ENCODE measurements at regions not wholly inside any gene's neighbourhood (a gene's known extent, or its start where the extent isn't known, plus 50 kb on each side); places are given as distances from the start of the nearest gene placed in this dataset.

GRCh38 chr12:59027199-59027598, 106.9 kb upstream of the LRIG3 start:
- Histone ChIP-seq H3K27ac (ENCODE audit: extremely low read length, insufficient read depth, low read length) (no peak overlapping the region), H3K27me3 (ENCODE audit: control insufficient read depth in 1 of 2, insufficient read depth in 2 of 2, low read length in 2 of 2) (no peaks in the 10 kb centered on the region), H3K4me3 (replicated peaks in 1 of 3; ENCODE audit: insufficient read depth in 1 of 3, low read depth in 2 of 3, low read length in 3 of 3) (no peak overlapping the region), H3K36me3 (replicated peaks in 1 of 2; ENCODE audit: control insufficient read depth in 1 of 2, insufficient read depth in 2 of 2, low read length in 2 of 2) (no peaks in the 10 kb centered on the region), H3K79me2 (ENCODE audit: insufficient read depth, low read length) (no peaks in the 10 kb centered on the region), H4K20me1 (ENCODE audit: insufficient read depth, low read length) (no peaks in the 10 kb centered on the region), H3K4me2 (ENCODE audit: low read depth, low read length) (no peak overlapping the region), H3K9ac (ENCODE audit: insufficient read depth, low read depth, low read length) (no peak overlapping the region), H2AFZ (ENCODE audit: low read length) (no peak overlapping the region), H3K9me3 (ENCODE audit: low read length) (no peaks in the 10 kb centered on the region), H3K4me1 (ENCODE audit: insufficient read depth, low read length) (no peaks in the 10 kb centered on the region)
- intact Hi-C loops (cut with micrococcal nuclease; ENCODE audit: unreplicated experiment) = no loop called here
- BruUV-seq (replicated peaks) = no TSS peak
- CTCF ChIA-PET (ENCODE audit: low intra/inter-chr PET ratio, low total read pairs) = no interaction called here
- DNase-seq (ENCODE audit: low spot score) (no peak), FAIRE-seq (no peak), ATAC-seq (no peak)
- 3% methylated on average over 3 of the region's 3 CpGs for WGBS (ENCODE audit: low lambda C conversion rate)
- in situ Hi-C loops (cut with HindIII; ENCODE audit: extremely low pct_ligation_motif_present, low pct_unique_long_range_greater_than_20kb) = no loop called here
- POLR2A ChIA-PET = no interaction called here
- TF ChIP-seq FOXA3 (CRISPR knock-in tag; IDR thresholded peaks at IDR 0.05) (no peak), HNF4G (IDR thresholded peaks at IDR 0.05; ENCODE audit: borderline replicate concordance, low read depth, low read length) (no peak), HNF4G (CRISPR knock-in tag; IDR thresholded peaks at IDR 0.05; ENCODE audit: borderline replicate concordance, low read depth) (no peak), ZNF460 (CRISPR knock-in tag; IDR thresholded peaks at IDR 0.05; ENCODE audit: borderline replicate concordance) (no peak), ISL2 (CRISPR knock-in tag; IDR thresholded peaks at IDR 0.05) (no peak), MED13 (CRISPR knock-in tag; IDR thresholded peaks at IDR 0.05) (no peak), NFKB2 (CRISPR knock-in tag; IDR thresholded peaks at IDR 0.05; ENCODE audit: borderline replicate concordance) (no peak), MIER3 (CRISPR knock-in tag; IDR thresholded peaks at IDR 0.05; ENCODE audit: borderline replicate concordance) (no peak), HDAC1 (CRISPR knock-in tag; IDR thresholded peaks at IDR 0.05) (no peak), ZNF12 (CRISPR knock-in tag; IDR thresholded peaks at IDR 0.05) (no peak), MEIS2 (CRISPR knock-in tag; IDR thresholded peaks at IDR 0.05) (no peak), PHF8 (CRISPR knock-in tag; IDR thresholded peaks at IDR 0.05) (no peak), TCF7L2 (IDR thresholded peaks at IDR 0.05; ENCODE audit: low read depth, low read length) (no peak), ZNF503 (CRISPR knock-in tag; IDR thresholded peaks at IDR 0.05) (no peak), ZNF615 (CRISPR knock-in tag; IDR thresholded peaks at IDR 0.05; ENCODE audit: borderline replicate concordance) (no peak), AHDC1 (CRISPR knock-in tag; IDR thresholded peaks at IDR 0.05; ENCODE audit: borderline replicate concordance) (no peak), ZSCAN22 (CRISPR knock-in tag; IDR thresholded peaks at IDR 0.05) (no peak)

All from HepG2 (cell line).